MM.1S (cell line): ENCODE measurements at regions not wholly inside any gene's neighbourhood (a gene's known extent, or its start where the extent isn't known, plus 50 kb on each side); places are given as distances from the start of the nearest gene placed in this dataset.
"Not testable (repeated sequence)": the region's sequence is repeated elsewhere in the genome, so short reads cannot be mapped to it uniquely, and the experiment has no call there.

Experiments
- DNase-seq: peaks from one replicate; pipeline ENCODE4 v3.0.0-alpha.2; 2015
- H2AFZ ChIP-seq: fragments of 300-600 bp; sonication (generic); 2 replicates; pipeline ENCODE4 v1.6.0; 2016; ENCODE audit warnings: antibody characterized with exemption, low read length
- H3F3A ChIP-seq: fragments of 300-600 bp; sonication (generic); 2 replicates; pipeline ENCODE4 v1.6.1; 2016; ENCODE audit warnings: mild to moderate bottlenecking, antibody characterized with exemption, low read length, moderate library complexity, mixed read lengths; ENCODE audit not compliant: insufficient read depth
- H3K27ac ChIP-seq: fragments of 300-600 bp; sonication (generic); 2 replicates; pipeline ENCODE4 v1.5.1; 2016; ENCODE audit warnings: mild to moderate bottlenecking, low read length
- H3K27me3 ChIP-seq: fragments of 300-600 bp; sonication (generic); replicated peaks from 2 replicates; pipeline ENCODE4 v1.6.0; 2016; ENCODE audit warnings: low read length; ENCODE audit not compliant: insufficient read depth
- H3K36me3 ChIP-seq: fragments of 300-600 bp; sonication (generic); replicated peaks from 2 replicates; pipeline ENCODE4 v1.6.1; 2016; ENCODE audit warnings: mild to moderate bottlenecking, low read length, mixed read lengths; ENCODE audit not compliant: insufficient read depth
- H3K4me1 ChIP-seq: fragments of 300-600 bp; sonication (generic); 2 replicates; pipeline ENCODE4 v1.6.1; 2016; ENCODE audit warnings: low read length, mixed read lengths
- H3K4me2 ChIP-seq: fragments of 300-600 bp; sonication (generic); 2 replicates; pipeline ENCODE4 v1.6.0; 2016; ENCODE audit warnings: low read depth, low read length
- H3K4me3 ChIP-seq: fragments of 300-600 bp; sonication (generic); 2 replicates; pipeline ENCODE4 v1.5.1; 2016; ENCODE audit warnings: low read length, mixed read lengths
- H3K79me2 ChIP-seq: fragments of 300-600 bp; sonication (generic); 2 replicates; pipeline ENCODE4 v1.6.1; 2016; ENCODE audit warnings: mixed run types, low read length, mixed read lengths
- H3K9ac ChIP-seq: fragments of 300-600 bp; sonication (generic); 2 replicates; pipeline ENCODE4 v1.6.1; 2016; ENCODE audit warnings: low read length, mixed read lengths
- H3K9me2 ChIP-seq: fragments of 300-600 bp; sonication (generic); replicated peaks from 2 replicates; pipeline ENCODE4 v1.6.1; 2016; ENCODE audit warnings: mild to moderate bottlenecking, low read length, mixed read lengths; ENCODE audit not compliant: insufficient read depth
- H3K9me3 ChIP-seq: fragments of 300-600 bp; sonication (generic); replicated peaks from 2 replicates; pipeline ENCODE4 v1.6.1; 2016; ENCODE audit warnings: mild to moderate bottlenecking, low read length, mixed read lengths; ENCODE audit not compliant: insufficient read depth
- H4K20me1 ChIP-seq: fragments of 300-600 bp; sonication (generic); 2 replicates; pipeline ENCODE4 v1.6.1; 2016; ENCODE audit warnings: mild to moderate bottlenecking, low read length, moderate library complexity, mixed read lengths; ENCODE audit not compliant: insufficient read depth
- CTCF ChIP-seq: fragments of 300-600 bp; sonication (generic); IDR thresholded peaks from 2 replicates; pipeline ENCODE4 v1.5.1; 2016; ENCODE audit warnings: antibody characterized with exemption, low read length, mixed read lengths
- EZH2 ChIP-seq: fragments of 300-600 bp; sonication (generic); optimal IDR thresholded peaks from 2 replicates; pipeline ENCODE3; 2017; ENCODE audit warnings: low read depth, mild to moderate bottlenecking, antibody characterized with exemption, low read length, mixed read lengths
- EZH2phosphoT487 ChIP-seq: fragments of 300-600 bp; sonication (generic); IDR thresholded peaks from 2 replicates; pipeline ENCODE4 v1.6.1; 2018; ENCODE audit warnings: antibody characterized with exemption, low read length

- Histone ChIP-seq H3K4me1 (no peaks in the 10 kb centered on the region), H3K9me3 (no peaks in the 10 kb centered on the region), H3K36me3 (no peaks in the 10 kb centered on the region), H3F3A (no peaks in the 10 kb centered on the region), H3K79me2 (no peaks in the 10 kb centered on the region), H4K20me1 (no peaks in the 10 kb centered on the region), H3K27ac (no peak overlapping the region), H3K27me3 (no peaks in the 10 kb centered on the region), H3K9me2 (no peaks in the 10 kb centered on the region), H3K4me2 (peak overlapping the region; percentile 78; the same call in 1 of the 2 replicates), H3K4me3 (no peak overlapping the region), H3K9ac (no peak overlapping the region), H2AFZ (no peak overlapping the region)
- no peak for DNase-seq
- TF ChIP-seq CTCF: no peak
- TF ChIP-seq EZH2phosphoT487: no peak
- no peak for TF ChIP-seq EZH2
Observed at GRCh38 chr12:62192903-62193250, 67.3 kb upstream of the USP15 start.

GRCh38 chr12:62194031-62194430 lies 66.2 kb upstream of the USP15 start:
- Histone ChIP-seq H3K4me2 (no peak overlapping the region), H4K20me1 (no peaks in the 10 kb centered on the region)

GRCh38 chr12:62194616-62195015 lies 65.6 kb upstream of the USP15 start:
- no peaks in the 10 kb centered on the region for H3K27me3 ChIP-seq
- H3K4me1 ChIP-seq: no peaks in the 10 kb centered on the region
- no peaks in the 10 kb centered on the region for H3F3A ChIP-seq
- no peak overlapping the region for H3K27ac ChIP-seq
- H3K9me2 ChIP-seq: no peaks in the 10 kb centered on the region
- H3K4me3 ChIP-seq: no peak overlapping the region
- H3K9me3 ChIP-seq: no peaks in the 10 kb centered on the region
- H2AFZ ChIP-seq: no peak overlapping the region
- H3K9ac ChIP-seq: no peak overlapping the region
- H3K36me3 ChIP-seq: no peaks in the 10 kb centered on the region
- no peaks in the 10 kb centered on the region for H3K79me2 ChIP-seq
- no peak overlapping the region for H3K4me2 ChIP-seq
- no peak for DNase-seq
- H4K20me1 ChIP-seq: no peaks in the 10 kb centered on the region
- TF ChIP-seq EZH2phosphoT487 (no peak), EZH2 (no peak), CTCF (no peak)

More at GRCh38 chr12:62194031-62194430, 66.2 kb upstream of the USP15 start:
- Histone ChIP-seq H3K4me3 (no peak overlapping the region), H2AFZ (no peak overlapping the region), H3K9me2 (no peaks in the 10 kb centered on the region), H3K4me1 (no peaks in the 10 kb centered on the region), H3K27me3 (no peaks in the 10 kb centered on the region), H3K79me2 (no peaks in the 10 kb centered on the region), H3K9me3 (no peaks in the 10 kb centered on the region), H3F3A (no peaks in the 10 kb centered on the region), H3K27ac (no peak overlapping the region), H3K36me3 (no peaks in the 10 kb centered on the region), H3K9ac (no peak overlapping the region)
- no peak for TF ChIP-seq CTCF
- TF ChIP-seq EZH2: no peak
- no peak for TF ChIP-seq EZH2phosphoT487
- no peak for DNase-seq

- no peak overlapping the region for H2AFZ ChIP-seq
- no peak overlapping the region for H3K4me2 ChIP-seq
- TF ChIP-seq EZH2 (no peak), EZH2phosphoT487 (no peak), CTCF (no peak)
- H3K4me1 ChIP-seq: no peaks in the 10 kb centered on the region
- DNase-seq: no peak
- no peak overlapping the region for H3K27ac ChIP-seq
- H3K27me3 ChIP-seq: no peaks in the 10 kb centered on the region
- H3K9ac ChIP-seq: no peak overlapping the region
- H3K9me3 ChIP-seq: no peaks in the 10 kb centered on the region
- no peaks in the 10 kb centered on the region for H4K20me1 ChIP-seq
- H3K79me2 ChIP-seq: no peaks in the 10 kb centered on the region
- H3K4me3 ChIP-seq: no peak overlapping the region
- H3F3A ChIP-seq: no peaks in the 10 kb centered on the region
- no peaks in the 10 kb centered on the region for H3K36me3 ChIP-seq
- no peaks in the 10 kb centered on the region for H3K9me2 ChIP-seq
Observed at GRCh38 chr12:62196146-62196545, 64.1 kb upstream of the USP15 start.

- H3K9me3 ChIP-seq, H3K9me2 ChIP-seq, H3K27me3 ChIP-seq, H2AFZ ChIP-seq, H3K27ac ChIP-seq, H3K4me1 ChIP-seq, H3K9ac ChIP-seq, H4K20me1 ChIP-seq, H3K4me3 ChIP-seq, H3K4me2 ChIP-seq, H3K36me3 ChIP-seq, H3K79me2 ChIP-seq, H3F3A ChIP-seq, DNase-seq: not testable (repeated sequence)
Observed at GRCh38 chr12:62202861-62203260, 57.3 kb upstream of the USP15 start.
